SK-N-SH (cell line): ENCODE measurements at regions not wholly inside any gene's neighbourhood (a gene's known extent, or its start where the extent isn't known, plus 50 kb on each side); places are given as distances from the start of the nearest gene placed in this dataset.

Source experiments
- CTCF ChIA-PET: fragments of 300-600, 350-600 bp; formaldehyde crosslinking; extraction: SDS; loops from one replicate; lab custom pipeline; 2021; lab: Yijun Ruan, JAX
- POLR2A ChIA-PET: fragments of 350-600 bp; sonication (Branson Sonifier 250); formaldehyde crosslinking; extraction: SDS; loops from one replicate; lab custom pipeline; 2020; ENCODE audit warnings: antibody characterized with exemption, inconsistent platforms; lab: Yijun Ruan, JAX
- DNase-seq: peaks from one replicate; pipeline ENCODE4 v3.0.0; 2012
- H2AFZ ChIP-seq: fragments of 200-600 bp; sonication (generic); 2 replicates; pipeline ENCODE4 v1.8.1; 2016; ENCODE audit warnings: antibody characterized with exemption, mild to moderate bottlenecking, low read depth
- H3F3A ChIP-seq: fragments of 200-600 bp; sonication (generic); replicated peaks from 2 replicates; pipeline ENCODE3; 2016; ENCODE audit warnings: antibody characterized with exemption, mild to moderate bottlenecking; ENCODE audit not compliant: insufficient read depth
- H3K27ac ChIP-seq, 2 experiments: fragments of 200-500 bp in 1 of 2; fragments of 200-600 bp in 1 of 2; sonication (Bioruptor generic) in 1 of 2; sonication (generic), shearing (Covaris generic) in 1 of 2; 2 replicates each; pipeline versions ENCODE4 v1.5.1 to v1.6.1; 2014 to 2016; ENCODE audit warnings: low read depth in 2 of 2, inconsistent platforms in 1 of 2, low read length in 1 of 2, mild to moderate bottlenecking in 1 of 2, mixed read lengths in 1 of 2
- H3K27me3 ChIP-seq: fragments of 200-600 bp; sonication (generic), shearing (Covaris generic); 2 replicates; pipeline ENCODE4 v1.6.1; 2016; ENCODE audit warnings: mixed run types; ENCODE audit not compliant: insufficient read depth
- H3K36me3 ChIP-seq, 2 experiments: fragments of 200-500 bp in 1 of 2; fragments of 200-600 bp in 1 of 2; sonication (Bioruptor generic) in 1 of 2; sonication (generic) in 1 of 2; replicated peaks in 1 of 2; 2 replicates each; pipeline versions ENCODE3 to v1.5.1; 2014 to 2016; ENCODE audit warnings: low read length in 1 of 2, mild to moderate bottlenecking in 1 of 2; ENCODE audit not compliant: insufficient read depth in 2 of 2, control insufficient read depth in 1 of 2
- H3K4me1 ChIP-seq, 2 experiments: fragments of 200-500 bp in 1 of 2; fragments of 200-600 bp in 1 of 2; sonication (Bioruptor generic) in 1 of 2; sonication (generic), shearing (Covaris generic) in 1 of 2; 2 replicates each; pipeline versions ENCODE4 v1.5.1 to v1.6.1; 2014 to 2016; ENCODE audit warnings: low read depth in 1 of 2, low read length in 1 of 2, mixed run types in 1 of 2; ENCODE audit not compliant: insufficient read depth in 2 of 2, control insufficient read depth in 1 of 2
- H3K4me2 ChIP-seq: fragments of 200-600 bp; sonication (generic), shearing (Covaris generic); 2 replicates; pipeline ENCODE4 v1.6.1; 2017; ENCODE audit warnings: mixed run types
- H3K4me3 ChIP-seq, 2 experiments: fragments of 200-500 bp in 1 of 2; fragments of 200-600 bp in 1 of 2; sonication (Bioruptor generic) in 1 of 2; sonication (generic), shearing (Covaris generic) in 1 of 2; 2 replicates each; pipeline versions ENCODE4 v1.5.1 to v1.8.1; 2014 to 2016; ENCODE audit warnings: low read depth in 2 of 2, inconsistent platforms in 1 of 2, low read length in 1 of 2, mild to moderate bottlenecking in 1 of 2, mixed read lengths in 1 of 2, moderate library complexity in 1 of 2
- H3K79me2 ChIP-seq: fragments of 200-600 bp; sonication (generic); 2 replicates; pipeline ENCODE4 v1.8.1; 2017; ENCODE audit warnings: mild to moderate bottlenecking; ENCODE audit not compliant: insufficient read depth
- H3K9ac ChIP-seq: fragments of 200-600 bp; sonication (generic); 2 replicates; pipeline ENCODE4 v1.6.1; 2017; ENCODE audit warnings: mixed run types
- H3K9me2 ChIP-seq: fragments of 200-600 bp; sonication (generic); 2 replicates; pipeline ENCODE4 v1.6.1; 2017; ENCODE audit warnings: mixed run types
- H3K9me3 ChIP-seq: fragments of 200-600 bp; sonication (generic); 2 replicates; pipeline ENCODE4 v1.6.1; 2017; ENCODE audit warnings: mixed run types, mild to moderate bottlenecking, moderate library complexity
- H4K20me1 ChIP-seq: fragments of 200-600 bp; sonication (generic); 2 replicates; pipeline ENCODE4 v1.6.1; 2017; ENCODE audit warnings: mild to moderate bottlenecking, mixed run types; ENCODE audit not compliant: insufficient read depth
- CHD2 ChIP-seq: fragments of 150-350 bp; IDR thresholded peaks from 2 replicates; pipeline ENCODE4 v1.6.1; 2018; ENCODE audit warnings: low read length; ENCODE audit not compliant: partially characterized antibody
- EP300 ChIP-seq, 2 experiments: IDR thresholded peaks; 2 replicates each; pipeline versions ENCODE4 v1.4.0 to v1.6.1; 2012; ENCODE audit warnings: borderline replicate concordance in 1 of 2, low read depth in 1 of 2, low read length in 1 of 2
- EZH2phosphoT487 ChIP-seq: fragments of 200-600 bp; sonication (generic); IDR thresholded peaks from 2 replicates; pipeline ENCODE4 v1.6.1; 2017; ENCODE audit warnings: low read depth, mixed run types, mild to moderate bottlenecking, antibody characterized with exemption, moderate library complexity, borderline replicate concordance
- FOXJ3 ChIP-seq: sonication (generic); formaldehyde crosslinking; IDR thresholded peaks from 2 replicates; pipeline ENCODE4 v1.5.1; 2020; ENCODE audit warnings: mild to moderate bottlenecking, missing genetic modification reagents
- FOXM1 ChIP-seq: IDR thresholded peaks from 2 replicates; pipeline ENCODE4 v1.4.0; 2012; ENCODE audit warnings: low read depth, mild to moderate bottlenecking
- GATA2 ChIP-seq: sonication (generic); formaldehyde crosslinking; IDR thresholded peaks from 2 replicates; pipeline ENCODE4 v1.5.0; 2020; ENCODE audit warnings: mild to moderate bottlenecking, missing genetic modification reagents
- JUND ChIP-seq: IDR thresholded peaks from 2 replicates; pipeline ENCODE4 v1.4.0; 2012
- MEF2A ChIP-seq: IDR thresholded peaks from 2 replicates; pipeline ENCODE4 v1.4.0; 2012; ENCODE audit warnings: low read depth, borderline replicate concordance
- POLR2AphosphoS5 ChIP-seq: IDR thresholded peaks from 2 replicates; pipeline ENCODE4 v1.6.1; 2012; ENCODE audit warnings: low read depth, low read length
- RAD21 ChIP-seq: IDR thresholded peaks from 2 replicates; pipeline ENCODE4 v1.6.1; 2012; ENCODE audit warnings: mild to moderate bottlenecking, low read length
- RFX5 ChIP-seq: IDR thresholded peaks from 2 replicates; pipeline ENCODE4 v1.6.1; 2012; ENCODE audit warnings: mild to moderate bottlenecking, improper control_type of control experiment, low read length
- RXRA ChIP-seq: IDR thresholded peaks from 2 replicates; pipeline ENCODE4 v1.4.0; 2012; ENCODE audit warnings: low read depth, mild to moderate bottlenecking, borderline replicate concordance
- SIN3A ChIP-seq: IDR thresholded peaks from 2 replicates; pipeline ENCODE4 v1.6.1; 2012; ENCODE audit warnings: low read depth, mild to moderate bottlenecking, low read length, moderate library complexity, borderline replicate concordance
- TAF1 ChIP-seq: IDR thresholded peaks from 2 replicates; pipeline ENCODE4 v1.6.1; 2012; ENCODE audit warnings: low read depth, mild to moderate bottlenecking, low read length, moderate library complexity, borderline replicate concordance
- TCF12 ChIP-seq: IDR thresholded peaks from 2 replicates; pipeline ENCODE4 v1.4.0; 2012
- TEAD4 ChIP-seq: IDR thresholded peaks from 2 replicates; pipeline ENCODE4 v1.4.0; 2012; ENCODE audit warnings: mild to moderate bottlenecking, borderline replicate concordance; ENCODE audit not compliant: insufficient read depth
- YY1 ChIP-seq: IDR thresholded peaks from 2 replicates; pipeline ENCODE4 v1.4.0; 2012; ENCODE audit warnings: low read depth, mild to moderate bottlenecking
- WGBS: methylation state at CpG from one replicate; pipeline ENCODE4 v1.1.6; 2017; ENCODE audit warnings: low lambda C conversion rate; 5-methylcytosine and 5-hydroxymethylcytosine counted together
- TF ChIP-seq, protein P1 (sequence below): IDR thresholded peaks from 2 replicates; pipeline ENCODE4 v1.4.0; 2012; ENCODE audit warnings: low read depth, borderline replicate concordance
- TF ChIP-seq, protein P2 (sequence below): IDR thresholded peaks from 2 replicates; pipeline ENCODE4 v1.4.0; 2012; ENCODE audit warnings: low read depth
- TF ChIP-seq, protein P3 (sequence below): fragments of 150-350 bp; IDR thresholded peaks from 2 replicates; pipeline ENCODE4 v1.6.1; 2017; ENCODE audit warnings: antibody characterized with exemption, low read length, low read depth, borderline replicate concordance

DNA sequence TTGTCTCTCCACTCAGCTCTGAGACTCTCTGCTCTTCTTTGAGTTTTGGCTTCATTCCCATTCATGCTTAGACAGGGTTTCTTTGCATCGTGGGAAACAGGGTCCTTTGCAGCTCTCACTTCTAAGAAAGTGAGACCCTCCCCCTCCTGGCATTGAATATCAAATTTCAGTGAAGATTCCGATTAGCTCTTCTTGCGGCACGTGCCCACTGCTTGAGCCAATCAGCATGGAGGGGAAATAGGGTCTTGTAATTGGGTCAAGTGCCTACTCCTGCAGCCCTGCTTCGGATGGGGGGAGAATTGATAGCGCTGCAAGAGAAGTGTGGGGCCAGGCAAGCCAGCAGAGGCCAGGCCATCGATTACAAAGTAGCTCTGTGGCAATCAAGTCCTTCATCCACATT lies 69.6 kb downstream of the TFAP2C start:
- Histone ChIP-seq H3K4me2 (no peak overlapping the region), H3K9ac (no peak overlapping the region), H3K36me3 (no peaks in the 10 kb centered on the region), H3K4me1 (no peaks in the 10 kb centered on the region), H3F3A (no peaks in the 10 kb centered on the region), H3K27me3 (peaks cover 44% of the 10 kb centered on the region; the same call in 1 of the 2 replicates), H3K27ac (no peak overlapping the region), H3K4me3 (no peak overlapping the region), H3K9me3 (no peaks in the 10 kb centered on the region), H3K9me2 (no peaks in the 10 kb centered on the region), H4K20me1 (no peaks in the 10 kb centered on the region), H2AFZ (no peak overlapping the region), H3K79me2 (no peaks in the 10 kb centered on the region)
- ChIA-PET CTCF (no interaction called here), POLR2A (no interaction called here)
- TF ChIP-seq, protein P1, sequence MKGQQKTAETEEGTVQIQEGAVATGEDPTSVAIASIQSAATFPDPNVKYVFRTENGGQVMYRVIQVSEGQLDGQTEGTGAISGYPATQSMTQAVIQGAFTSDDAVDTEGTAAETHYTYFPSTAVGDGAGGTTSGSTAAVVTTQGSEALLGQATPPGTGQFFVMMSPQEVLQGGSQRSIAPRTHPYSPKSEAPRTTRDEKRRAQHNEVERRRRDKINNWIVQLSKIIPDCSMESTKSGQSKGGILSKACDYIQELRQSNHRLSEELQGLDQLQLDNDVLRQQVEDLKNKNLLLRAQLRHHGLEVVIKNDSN, result no peak
- TF ChIP-seq TAF1 (no peak), EZH2phosphoT487 (no peak), TEAD4 (no peak), MEF2A (no peak), JUND (no peak), YY1 (no peak), GATA2 (no peak), RXRA (no peak), POLR2AphosphoS5 (no peak), FOXJ3 (CRISPR knock-in tag) (no peak)
- 9% methylated on average over 6 of the region's 7 CpGs for whole genome bisulfite sequencing
- no peak for DNase-seq

DNA sequence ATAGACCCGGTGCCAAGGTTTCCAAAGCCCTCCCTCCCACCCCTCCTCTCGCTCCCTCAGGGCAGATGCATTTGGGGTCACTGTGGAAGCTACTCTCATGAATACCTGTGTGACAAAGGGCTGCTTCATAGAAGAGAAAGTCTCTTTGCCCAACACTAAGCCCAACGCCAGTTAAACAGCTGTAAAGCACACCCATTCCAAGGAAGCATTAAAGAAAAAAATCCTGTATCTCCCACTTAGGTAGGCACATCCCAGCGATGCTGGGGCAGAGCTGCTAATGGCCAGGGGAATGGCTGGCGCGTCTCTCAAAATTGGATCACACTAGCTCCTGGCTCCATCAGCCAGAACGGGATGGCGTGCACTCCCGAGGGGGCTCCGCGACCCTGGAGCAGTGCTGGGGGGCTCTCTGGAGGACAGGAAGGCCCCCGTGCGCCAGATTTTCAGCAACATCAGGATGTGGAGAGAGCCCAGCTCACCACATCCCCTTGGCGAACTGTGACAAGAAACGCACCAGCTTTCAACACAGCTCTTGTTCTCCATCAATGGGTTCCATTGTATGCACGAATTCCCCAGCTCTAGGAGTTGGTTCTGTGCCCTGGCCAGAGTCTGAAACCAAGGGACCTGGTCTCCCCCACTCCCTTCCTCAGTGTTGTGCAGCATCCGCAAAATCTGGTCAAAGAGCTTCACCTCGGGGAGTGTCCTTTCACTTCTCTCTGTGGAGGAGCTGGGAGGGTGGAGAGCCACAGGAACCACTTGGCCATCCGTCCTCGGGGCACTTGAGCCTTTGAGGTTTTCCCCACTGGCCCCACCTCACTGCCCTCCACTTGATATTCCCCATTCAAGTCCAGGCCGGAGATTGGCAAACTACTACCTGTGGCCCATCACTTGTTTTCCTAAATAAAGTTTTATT lies 74.1 kb downstream of the TFAP2C start:
- POLR2A ChIA-PET, result no interaction called here
- Histone ChIP-seq H3K4me3 (no peak overlapping the region), H3F3A (no peaks in the 10 kb centered on the region), H3K27ac (no peak overlapping the region), H3K9me2 (no peaks in the 10 kb centered on the region), H2AFZ (no peak overlapping the region), H3K36me3 (no peaks in the 10 kb centered on the region), H3K9me3 (no peaks in the 10 kb centered on the region), H3K27me3 (peaks cover 50% of the 10 kb centered on the region), H3K4me1 (no peaks in the 10 kb centered on the region), H3K79me2 (no peaks in the 10 kb centered on the region), H3K4me2 (no peak overlapping the region), H4K20me1 (no peaks in the 10 kb centered on the region), H3K9ac (no peak overlapping the region)
- 9% methylated on average over 9 of the region's 21 CpGs for WGBS
- CTCF ChIA-PET, result no interaction called here
- TF ChIP-seq SIN3A (no peak), RFX5 (no peak), CHD2 (no peak), EP300 (IDR thresholded peaks at IDR 0.05; ENCODE audit: borderline replicate concordance in 1 of 2, low read depth in 1 of 2, low read length in 1 of 2) (no peak), FOXM1 (no peak), FOXJ3 (CRISPR knock-in tag) (no peak), EZH2phosphoT487 (no peak), RAD21 (no peak), TCF12 (no peak)
- TF ChIP-seq, protein P2, sequence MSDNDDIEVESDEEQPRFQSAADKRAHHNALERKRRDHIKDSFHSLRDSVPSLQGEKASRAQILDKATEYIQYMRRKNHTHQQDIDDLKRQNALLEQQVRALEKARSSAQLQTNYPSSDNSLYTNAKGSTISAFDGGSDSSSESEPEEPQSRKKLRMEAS, result no peak
- TF ChIP-seq, protein P3, sequence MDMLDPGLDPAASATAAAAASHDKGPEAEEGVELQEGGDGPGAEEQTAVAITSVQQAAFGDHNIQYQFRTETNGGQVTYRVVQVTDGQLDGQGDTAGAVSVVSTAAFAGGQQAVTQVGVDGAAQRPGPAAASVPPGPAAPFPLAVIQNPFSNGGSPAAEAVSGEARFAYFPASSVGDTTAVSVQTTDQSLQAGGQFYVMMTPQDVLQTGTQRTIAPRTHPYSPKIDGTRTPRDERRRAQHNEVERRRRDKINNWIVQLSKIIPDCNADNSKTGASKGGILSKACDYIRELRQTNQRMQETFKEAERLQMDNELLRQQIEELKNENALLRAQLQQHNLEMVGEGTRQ, result no peak
- DNase-seq, result no peak
